SU-DHL-6 (cell line): ENCODE measurements at regions not wholly inside any gene's neighbourhood (a gene's known extent, or its start where the extent isn't known, plus 50 kb on each side); places are given as distances from the start of the nearest gene placed in this dataset.

Experiments
- CTCF ChIP-seq: fragments of 200-600 bp; sonication (generic); IDR thresholded peaks from one replicate; pipeline ENCODE4 v1.5.1; 2017; ENCODE audit warnings: antibody characterized with exemption, mild to moderate bottlenecking, low read length, moderate library complexity; ENCODE audit not compliant: insufficient read depth, poor library complexity, severe bottlenecking
- EZH2phosphoT487 ChIP-seq: fragments of 200-600 bp; sonication (generic), shearing (Covaris generic); conservative IDR thresholded peaks from 2 replicates; pipeline ENCODE4 v1.6.1; 2018; ENCODE audit warnings: mild to moderate bottlenecking, antibody characterized with exemption, low read length, moderate library complexity, mixed read lengths

GRCh38 chr6:23870496-23870895 is 255.5 kb upstream of the NRSN1 start:
- TF ChIP-seq CTCF (no peak), EZH2phosphoT487 (no peak)
